ENCODE measurements at regions not wholly inside any gene's neighbourhood (a gene's known extent, or its start where the extent isn't known, plus 50 kb on each side); places are given as distances from the start of the nearest gene placed in this dataset.

GRCh38 chr5:77866198-77866597, 90.1 kb upstream of the TBCA start (continued):
- TF ChIP-seq TAF9B (IDR thresholded peaks at IDR 0.05; ENCODE audit: partially characterized antibody): no peak

DNA sequence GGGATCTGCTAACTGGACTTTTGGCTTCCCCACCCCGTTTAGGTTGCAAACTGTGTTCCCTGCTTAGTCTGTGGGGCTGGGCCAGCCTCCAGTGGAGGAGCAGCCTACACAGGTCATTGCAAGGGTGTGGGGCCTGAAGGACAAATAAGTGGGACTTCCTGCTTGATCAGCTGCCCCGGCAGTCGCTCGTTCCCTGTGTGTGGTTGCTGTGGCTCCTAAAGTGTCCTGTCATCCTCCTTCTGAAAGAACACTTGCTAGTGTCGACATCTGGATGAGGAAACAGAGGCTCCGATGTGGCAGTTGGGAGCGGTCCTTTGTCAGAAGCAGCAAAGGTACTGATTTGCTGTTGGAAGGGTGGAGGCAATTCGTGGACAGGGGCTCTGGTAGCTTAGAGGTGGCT, 88.9 kb upstream of the TBCA start:
- no peak overlapping the region for H2AFZ ChIP-seq (ENCODE audit: low read depth, low read length)
- intact Hi-C loops (cut with micrococcal nuclease): loop anchor here (5.0 to 10.0 kb wide), 2 partner anchors 42 to 120 kb away; no protein-coding TSS in a partner anchor
- no TSS peak for BruUV-seq (replicated peaks)
- H3K27me3 ChIP-seq (ENCODE audit: control insufficient read depth in 2 of 2, insufficient read depth in 2 of 2, low read length in 2 of 2): peaks cover 36 to 52% of the 10 kb centered on the region in 2 experiments
- FAIRE-seq: no peak
- TF ChIP-seq BHLHE40 (IDR thresholded peaks at IDR 0.05; ENCODE audit: low read length) (no peak), MAFG (tag; conservative IDR thresholded peaks at IDR 0.05) (0 out of 2 replicates have a peak, but pooled peaks have one; percentile 28), MYNN (IDR thresholded peaks at IDR 0.05) (no peak), MYNN (CRISPR knock-in tag; IDR thresholded peaks at IDR 0.05) (no peak), HEY1 (CRISPR knock-in tag; IDR thresholded peaks at IDR 0.05; ENCODE audit: borderline replicate concordance) (no peak), SRSF3 (IDR thresholded peaks at IDR 0.05; ENCODE audit: insufficient read depth, low read length) (no peak), NR2C2 (CRISPR knock-in tag; IDR thresholded peaks at IDR 0.05) (no peak), NR2C2 (tag; IDR thresholded peaks at IDR 0.05) (peak; percentile 15; the same call in 1 of the 2 replicates), BCLAF1 (IDR thresholded peaks at IDR 0.05; ENCODE audit: borderline replicate concordance in 1 of 2, control insufficient read depth in 1 of 2, low read depth in 2 of 2, low read length in 1 of 2) (no peak), CEBPB (tag; IDR thresholded peaks at IDR 0.05) (peak; percentile 56), TSHZ1 (CRISPR knock-in tag; IDR thresholded peaks at IDR 0.05) (no peak)
- POLR2A ChIA-PET: interaction anchor here (0.6 to 1.1 kb wide), 3 partner anchors 12 to 229 kb away, joined by 3 to 4 read pairs (median 3); no protein-coding TSS in a partner anchor
- CTCF ChIA-PET (ENCODE audit: low intra/inter-chr PET ratio): no interaction called here
- no peak overlapping the region for H3K4me3 ChIP-seq
- H3K9me3 ChIP-seq (replicated peaks; ENCODE audit: control insufficient read depth, insufficient read depth, low read depth, low read length): no peaks in the 10 kb centered on the region
- no peaks in the 10 kb centered on the region for H3K4me1 ChIP-seq (replicated peaks in 1 of 2; ENCODE audit: control insufficient read depth in 2 of 2, insufficient read depth in 2 of 2, low read length in 2 of 2)
- no peak overlapping the region for H3K9ac ChIP-seq (ENCODE audit: insufficient read depth in 1 of 2, low read depth in 2 of 2, low read length in 2 of 2)
- H3K4me2 ChIP-seq (ENCODE audit: insufficient read depth, low read length): no peak overlapping the region
- H3K79me2 ChIP-seq (ENCODE audit: control insufficient read depth, insufficient read depth, low read length): no peaks in the 10 kb centered on the region
- 11% methylated on average over 8 of the region's 8 CpGs for WGBS (ENCODE audit: insufficient coverage, low coverage, missing lambda C conversion rate)
- no peak for ATAC-seq
- no peaks in the 10 kb centered on the region for H4K20me1 ChIP-seq (replicated peaks; ENCODE audit: control insufficient read depth, insufficient read depth, low read length)
- H3K36me3 ChIP-seq (ENCODE audit: control insufficient read depth, insufficient read depth, low read length): no peaks in the 10 kb centered on the region
- no peak for DNase-seq (ENCODE audit: extremely low read depth in 1 of 4, low spot score in 3 of 4)
- H3K9me1 ChIP-seq (ENCODE audit: control insufficient read depth, insufficient read depth, low read length): no peaks in the 10 kb centered on the region
- in situ Hi-C loops (cut with MboI): no loop called here
- no peak overlapping the region for H3K27ac ChIP-seq (ENCODE audit: extremely low read depth, low read depth, low read length)
